ENCODE measurements at regions not wholly inside any gene's neighbourhood (a gene's known extent, or its start where the extent isn't known, plus 50 kb on each side); places are given as distances from the start of the nearest gene placed in this dataset.
"Not testable (repeated sequence)": the region's sequence is repeated elsewhere in the genome, so short reads cannot be mapped to it uniquely, and the experiment has no call there.

- no peak for TF ChIP-seq CTCF (IDR thresholded peaks at IDR 0.05; ENCODE audit: insufficient read depth, low read length)
- DNase-seq (ENCODE audit: low read depth) = no peak
- no peak overlapping the region for H3K4me3 ChIP-seq (ENCODE audit: low read depth, low read length)
These were observed 349.6 kb upstream of the CLEC14A start for GRCh38 chr14:38605193-38606114.

- not testable (repeated sequence) for H3K4me3 ChIP-seq (ENCODE audit: low read depth, low read length)
- TF ChIP-seq CTCF (IDR thresholded peaks at IDR 0.05; ENCODE audit: insufficient read depth, low read length) = peak; percentile 39
- peak; percentile 35 for DNase-seq (ENCODE audit: low read depth)
These were observed 344.7 kb upstream of the CLEC14A start for GRCh38 chr14:38600572-38600971.

- H3K4me3 ChIP-seq (ENCODE audit: low read depth, low read length) = no peak overlapping the region
- TF ChIP-seq CTCF (IDR thresholded peaks at IDR 0.05; ENCODE audit: insufficient read depth, low read length) = no peak
- DNase-seq (ENCODE audit: low read depth) = no peak
These were observed 337.6 kb upstream of the CLEC14A start for GRCh38 chr14:38593476-38593875.

GRCh38 chr14:38592764-38593442, 337.0 kb upstream of the CLEC14A start:
- no peak overlapping the region for H3K4me3 ChIP-seq (ENCODE audit: low read depth, low read length)
- no peak for TF ChIP-seq CTCF (IDR thresholded peaks at IDR 0.05; ENCODE audit: insufficient read depth, low read length)
- DNase-seq (ENCODE audit: low read depth) = no peak

GRCh38 chr14:38589747-38590350, 334.0 kb upstream of the CLEC14A start:
- no peak for DNase-seq (ENCODE audit: low read depth)
- no peak for TF ChIP-seq CTCF (IDR thresholded peaks at IDR 0.05; ENCODE audit: insufficient read depth, low read length)
- H3K4me3 ChIP-seq (ENCODE audit: low read depth, low read length) = no peak overlapping the region

GRCh38 chr14:38583471-38583870, 327.6 kb upstream of the CLEC14A start:
- H3K4me3 ChIP-seq (ENCODE audit: low read depth, low read length) = no peak overlapping the region
- no peak for DNase-seq (ENCODE audit: low read depth)
- TF ChIP-seq CTCF (IDR thresholded peaks at IDR 0.05; ENCODE audit: insufficient read depth, low read length) = no peak
